ENCODE measurements at regions not wholly inside any gene's neighbourhood (a gene's known extent, or its start where the extent isn't known, plus 50 kb on each side); places are given as distances from the start of the nearest gene placed in this dataset.

DNA sequence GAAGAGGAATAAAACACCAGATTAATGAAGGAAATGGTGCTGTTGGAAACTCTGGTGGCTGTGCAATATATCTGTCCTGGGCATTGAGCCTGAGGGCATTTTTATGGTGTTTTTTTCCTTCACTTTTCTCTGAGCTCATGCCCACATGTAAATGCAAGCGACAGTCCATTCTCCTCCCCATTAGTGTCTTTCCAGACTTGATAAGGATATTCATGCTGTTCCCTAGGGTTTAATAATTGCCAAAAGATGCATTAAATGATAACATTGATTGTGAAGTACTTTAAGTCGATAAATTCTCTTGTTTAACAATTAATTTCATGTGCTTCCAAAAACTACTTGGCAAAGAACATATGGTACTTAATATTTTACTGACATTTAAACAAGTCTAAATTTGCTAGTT, 384.7 kb downstream of the MDFIC start:
- DNase-seq (ENCODE audit: low spot score): no peak
- TF ChIP-seq, protein P1, sequence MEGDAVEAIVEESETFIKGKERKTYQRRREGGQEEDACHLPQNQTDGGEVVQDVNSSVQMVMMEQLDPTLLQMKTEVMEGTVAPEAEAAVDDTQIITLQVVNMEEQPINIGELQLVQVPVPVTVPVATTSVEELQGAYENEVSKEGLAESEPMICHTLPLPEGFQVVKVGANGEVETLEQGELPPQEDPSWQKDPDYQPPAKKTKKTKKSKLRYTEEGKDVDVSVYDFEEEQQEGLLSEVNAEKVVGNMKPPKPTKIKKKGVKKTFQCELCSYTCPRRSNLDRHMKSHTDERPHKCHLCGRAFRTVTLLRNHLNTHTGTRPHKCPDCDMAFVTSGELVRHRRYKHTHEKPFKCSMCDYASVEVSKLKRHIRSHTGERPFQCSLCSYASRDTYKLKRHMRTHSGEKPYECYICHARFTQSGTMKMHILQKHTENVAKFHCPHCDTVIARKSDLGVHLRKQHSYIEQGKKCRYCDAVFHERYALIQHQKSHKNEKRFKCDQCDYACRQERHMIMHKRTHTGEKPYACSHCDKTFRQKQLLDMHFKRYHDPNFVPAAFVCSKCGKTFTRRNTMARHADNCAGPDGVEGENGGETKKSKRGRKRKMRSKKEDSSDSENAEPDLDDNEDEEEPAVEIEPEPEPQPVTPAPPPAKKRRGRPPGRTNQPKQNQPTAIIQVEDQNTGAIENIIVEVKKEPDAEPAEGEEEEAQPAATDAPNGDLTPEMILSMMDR (IDR thresholded peaks at IDR 0.05; ENCODE audit: extremely low read depth, insufficient read depth, missing control alignments): no peak
- in situ Hi-C loops (cut with MboI; ENCODE audit: low pct_unique_long_range_greater_than_20kb, low sequenced_read_pairs, unreplicated experiment): no loop called here

DNA sequence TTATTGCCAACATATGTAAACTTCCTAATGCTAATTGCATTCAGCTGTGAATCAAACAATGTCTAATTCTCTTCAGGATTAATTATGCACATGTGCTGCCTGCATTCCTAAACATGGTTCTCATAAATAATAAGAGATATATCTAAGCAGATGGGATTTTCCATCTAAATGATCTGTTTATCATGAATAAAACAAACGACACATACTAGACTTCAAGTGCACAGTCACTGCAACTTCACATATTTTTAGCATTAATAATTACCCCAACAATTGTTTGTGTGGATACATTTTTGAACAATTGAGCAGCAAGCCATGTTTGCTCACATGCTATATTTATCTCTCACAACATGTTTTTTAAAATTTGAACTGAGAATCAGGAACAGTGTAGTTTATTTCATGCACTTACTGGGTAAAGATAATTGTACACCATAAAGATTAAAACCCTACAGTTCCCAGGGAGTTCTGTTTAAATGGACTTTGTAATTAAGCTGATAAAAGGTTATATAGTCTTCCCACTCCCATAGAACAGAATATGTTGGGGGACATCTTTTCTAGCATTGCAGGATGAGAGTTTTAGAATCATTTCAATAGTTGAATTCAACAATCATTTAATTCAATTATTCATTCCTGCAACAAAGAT, 378.5 kb downstream of the MDFIC start:
- TF ChIP-seq, protein P1 (IDR thresholded peaks at IDR 0.05; ENCODE audit: extremely low read depth, insufficient read depth, missing control alignments): no peak
- in situ Hi-C loops (cut with MboI; ENCODE audit: low pct_unique_long_range_greater_than_20kb, low sequenced_read_pairs, unreplicated experiment): no loop called here
- DNase-seq (ENCODE audit: low spot score): no peak

DNA sequence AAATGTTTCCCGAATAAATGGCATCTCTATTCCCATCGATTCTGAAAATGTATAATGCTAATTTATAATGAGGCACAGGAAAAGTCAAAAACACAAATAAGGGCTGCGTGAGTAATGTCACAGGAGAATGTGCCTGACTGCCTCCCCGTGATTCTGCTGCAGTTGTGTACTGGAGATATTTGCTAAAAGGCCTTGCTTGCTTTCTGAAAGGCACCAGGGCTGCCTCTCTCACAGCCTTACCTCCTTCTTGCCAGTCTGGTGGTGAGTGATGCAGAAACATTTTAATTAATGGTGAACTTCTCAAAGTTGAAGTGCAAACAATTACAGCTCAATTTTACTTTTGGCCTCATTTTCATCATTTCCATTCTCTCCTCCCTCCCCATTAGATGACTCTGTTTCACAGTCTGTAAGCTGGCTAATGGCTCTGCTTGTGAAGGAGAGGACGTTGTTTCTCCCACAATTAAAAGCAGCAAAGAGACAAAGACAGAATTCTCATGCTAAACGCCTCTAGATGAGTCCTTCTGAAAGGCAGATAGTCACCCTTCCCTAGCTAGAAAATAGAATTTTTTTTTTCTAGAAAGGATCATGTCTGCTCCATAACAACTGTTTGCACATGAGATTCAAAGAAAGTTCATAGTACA, 377.6 kb downstream of the MDFIC start:
- DNase-seq (ENCODE audit: low spot score): no peak
- TF ChIP-seq, protein P1 (IDR thresholded peaks at IDR 0.05; ENCODE audit: extremely low read depth, insufficient read depth, missing control alignments): no peak
- in situ Hi-C loops (cut with MboI; ENCODE audit: low pct_unique_long_range_greater_than_20kb, low sequenced_read_pairs, unreplicated experiment): no loop called here

DNA sequence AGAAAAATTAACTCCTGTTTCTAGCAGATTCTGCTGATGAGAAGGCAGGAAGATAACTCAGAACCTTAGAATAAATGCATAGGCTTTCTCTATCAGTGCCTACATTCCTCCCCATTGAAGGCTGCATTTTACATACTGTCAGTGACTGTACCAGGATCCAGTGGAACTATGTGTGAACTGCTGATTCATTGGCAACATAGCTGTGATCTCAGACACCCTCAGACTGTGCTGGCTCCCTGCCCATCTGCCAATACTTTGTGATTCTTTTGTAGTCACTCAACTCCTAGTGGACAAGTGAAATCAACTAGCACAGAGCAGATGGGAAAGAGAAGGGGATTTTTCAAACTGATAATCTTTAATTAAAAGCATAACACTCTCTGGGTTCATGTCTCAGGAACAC, 375.8 kb downstream of the MDFIC start:
- in situ Hi-C loops (cut with MboI; ENCODE audit: low pct_unique_long_range_greater_than_20kb, low sequenced_read_pairs, unreplicated experiment): no loop called here

DNA sequence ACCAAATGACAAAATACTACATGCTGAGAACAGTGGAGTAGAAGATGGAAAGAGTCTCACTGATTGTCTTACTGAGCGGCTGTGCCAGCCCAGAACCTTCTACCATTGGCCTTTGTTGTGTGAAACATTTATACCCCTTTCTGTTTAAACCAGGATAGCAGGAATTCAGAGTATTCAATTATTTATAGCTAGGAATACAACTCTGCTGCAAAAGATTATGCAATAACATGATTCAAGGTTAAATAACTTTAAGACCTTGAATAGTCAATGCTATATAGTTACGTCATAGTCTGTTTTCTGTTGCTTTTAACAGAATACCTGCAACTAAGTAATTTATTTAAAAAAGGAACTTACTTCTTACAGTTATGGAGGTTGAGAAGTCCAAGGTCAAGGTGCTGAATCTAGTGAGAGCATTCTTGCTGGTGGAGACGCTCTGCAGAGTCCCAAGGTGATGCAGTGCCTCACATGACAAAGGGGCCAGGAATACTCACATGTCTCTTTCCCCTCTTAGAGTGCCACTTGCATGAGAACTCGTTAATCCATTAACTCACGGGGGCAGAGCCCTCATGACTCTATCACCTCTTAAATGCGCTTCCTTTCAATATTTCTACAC, 371.8 kb downstream of the MDFIC start:
- in situ Hi-C loops (cut with MboI; ENCODE audit: low pct_unique_long_range_greater_than_20kb, low sequenced_read_pairs, unreplicated experiment): no loop called here
- TF ChIP-seq, protein P1 (IDR thresholded peaks at IDR 0.05; ENCODE audit: extremely low read depth, insufficient read depth, missing control alignments): no peak
- no peak for DNase-seq (ENCODE audit: low spot score)

More for the DNA sequence above, 375.8 kb downstream of the MDFIC start:
- TF ChIP-seq, protein P1 (IDR thresholded peaks at IDR 0.05; ENCODE audit: extremely low read depth, insufficient read depth, missing control alignments): no peak
- DNase-seq (ENCODE audit: low spot score): no peak

DNA sequence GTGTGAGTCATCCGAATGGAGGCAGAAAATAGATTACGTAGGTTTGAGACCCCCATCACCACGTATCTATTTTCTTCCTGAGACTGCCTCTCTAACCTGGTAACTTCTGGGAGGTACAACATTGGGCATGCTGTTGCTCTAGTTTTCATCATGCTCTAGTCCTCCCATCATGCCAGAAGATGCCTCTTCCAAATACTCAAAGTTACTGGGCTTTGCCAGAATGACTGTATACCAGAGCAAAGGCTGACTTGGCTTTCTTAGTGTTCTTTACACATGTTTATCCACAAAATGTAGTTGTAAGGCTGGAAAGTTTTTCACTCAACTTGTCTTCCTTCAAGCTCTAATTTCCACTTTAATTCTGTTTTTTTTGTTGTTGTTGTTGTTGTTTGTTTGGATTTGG, 370.5 kb downstream of the MDFIC start:
- in situ Hi-C loops (cut with MboI; ENCODE audit: low pct_unique_long_range_greater_than_20kb, low sequenced_read_pairs, unreplicated experiment): no loop called here
- TF ChIP-seq, protein P1 (IDR thresholded peaks at IDR 0.05; ENCODE audit: extremely low read depth, insufficient read depth, missing control alignments): no peak

More for the DNA sequence above, 370.5 kb downstream of the MDFIC start:
- DNase-seq (ENCODE audit: low spot score): no peak

Measured in GM13977 (cell line).